SK-N-SH (cell line): ENCODE measurements at regions not wholly inside any gene's neighbourhood (a gene's known extent, or its start where the extent isn't known, plus 50 kb on each side); places are given as distances from the start of the nearest gene placed in this dataset.

Experiments used
- CTCF ChIA-PET: fragments of 300-600, 350-600 bp; formaldehyde crosslinking; extraction: SDS; loops from one replicate; lab custom pipeline; 2021; lab: Yijun Ruan, JAX
- POLR2A ChIA-PET: fragments of 350-600 bp; sonication (Branson Sonifier 250); formaldehyde crosslinking; extraction: SDS; loops from one replicate; lab custom pipeline; 2020; ENCODE audit warnings: antibody characterized with exemption, inconsistent platforms; lab: Yijun Ruan, JAX
- DNase-seq: peaks from one replicate; pipeline ENCODE4 v3.0.0; 2012
- H2AFZ ChIP-seq: fragments of 200-600 bp; sonication (generic); 2 replicates; pipeline ENCODE4 v1.8.1; 2016; ENCODE audit warnings: antibody characterized with exemption, mild to moderate bottlenecking, low read depth
- H3F3A ChIP-seq: fragments of 200-600 bp; sonication (generic); replicated peaks from 2 replicates; pipeline ENCODE3; 2016; ENCODE audit warnings: antibody characterized with exemption, mild to moderate bottlenecking; ENCODE audit not compliant: insufficient read depth
- H3K27ac ChIP-seq, 2 experiments: fragments of 200-500 bp in 1 of 2; fragments of 200-600 bp in 1 of 2; sonication (Bioruptor generic) in 1 of 2; sonication (generic), shearing (Covaris generic) in 1 of 2; 2 replicates each; pipeline versions ENCODE4 v1.5.1 to v1.6.1; 2014 to 2016; ENCODE audit warnings: low read depth in 2 of 2, inconsistent platforms in 1 of 2, low read length in 1 of 2, mild to moderate bottlenecking in 1 of 2, mixed read lengths in 1 of 2
- H3K27me3 ChIP-seq: fragments of 200-600 bp; sonication (generic), shearing (Covaris generic); 2 replicates; pipeline ENCODE4 v1.6.1; 2016; ENCODE audit warnings: mixed run types; ENCODE audit not compliant: insufficient read depth
- H3K36me3 ChIP-seq, 2 experiments: fragments of 200-500 bp in 1 of 2; fragments of 200-600 bp in 1 of 2; sonication (Bioruptor generic) in 1 of 2; sonication (generic) in 1 of 2; replicated peaks in 1 of 2; 2 replicates each; pipeline versions ENCODE3 to v1.5.1; 2014 to 2016; ENCODE audit warnings: low read length in 1 of 2, mild to moderate bottlenecking in 1 of 2; ENCODE audit not compliant: insufficient read depth in 2 of 2, control insufficient read depth in 1 of 2
- H3K4me1 ChIP-seq, 2 experiments: fragments of 200-500 bp in 1 of 2; fragments of 200-600 bp in 1 of 2; sonication (Bioruptor generic) in 1 of 2; sonication (generic), shearing (Covaris generic) in 1 of 2; 2 replicates each; pipeline versions ENCODE4 v1.5.1 to v1.6.1; 2014 to 2016; ENCODE audit warnings: low read depth in 1 of 2, low read length in 1 of 2, mixed run types in 1 of 2; ENCODE audit not compliant: insufficient read depth in 2 of 2, control insufficient read depth in 1 of 2
- H3K4me2 ChIP-seq: fragments of 200-600 bp; sonication (generic), shearing (Covaris generic); 2 replicates; pipeline ENCODE4 v1.6.1; 2017; ENCODE audit warnings: mixed run types
- H3K4me3 ChIP-seq, 2 experiments: fragments of 200-500 bp in 1 of 2; fragments of 200-600 bp in 1 of 2; sonication (Bioruptor generic) in 1 of 2; sonication (generic), shearing (Covaris generic) in 1 of 2; 2 replicates each; pipeline versions ENCODE4 v1.5.1 to v1.8.1; 2014 to 2016; ENCODE audit warnings: low read depth in 2 of 2, inconsistent platforms in 1 of 2, low read length in 1 of 2, mild to moderate bottlenecking in 1 of 2, mixed read lengths in 1 of 2, moderate library complexity in 1 of 2
- H3K79me2 ChIP-seq: fragments of 200-600 bp; sonication (generic); 2 replicates; pipeline ENCODE4 v1.8.1; 2017; ENCODE audit warnings: mild to moderate bottlenecking; ENCODE audit not compliant: insufficient read depth
- H3K9ac ChIP-seq: fragments of 200-600 bp; sonication (generic); 2 replicates; pipeline ENCODE4 v1.6.1; 2017; ENCODE audit warnings: mixed run types
- H3K9me2 ChIP-seq: fragments of 200-600 bp; sonication (generic); 2 replicates; pipeline ENCODE4 v1.6.1; 2017; ENCODE audit warnings: mixed run types
- H3K9me3 ChIP-seq: fragments of 200-600 bp; sonication (generic); 2 replicates; pipeline ENCODE4 v1.6.1; 2017; ENCODE audit warnings: mixed run types, mild to moderate bottlenecking, moderate library complexity
- H4K20me1 ChIP-seq: fragments of 200-600 bp; sonication (generic); 2 replicates; pipeline ENCODE4 v1.6.1; 2017; ENCODE audit warnings: mild to moderate bottlenecking, mixed run types; ENCODE audit not compliant: insufficient read depth
- CHD2 ChIP-seq: fragments of 150-350 bp; IDR thresholded peaks from 2 replicates; pipeline ENCODE4 v1.6.1; 2018; ENCODE audit warnings: low read length; ENCODE audit not compliant: partially characterized antibody
- EP300 ChIP-seq, 2 experiments: IDR thresholded peaks; 2 replicates each; pipeline versions ENCODE4 v1.4.0 to v1.6.1; 2012; ENCODE audit warnings: borderline replicate concordance in 1 of 2, low read depth in 1 of 2, low read length in 1 of 2
- FOXM1 ChIP-seq: IDR thresholded peaks from 2 replicates; pipeline ENCODE4 v1.4.0; 2012; ENCODE audit warnings: low read depth, mild to moderate bottlenecking
- GATA2 ChIP-seq: sonication (generic); formaldehyde crosslinking; IDR thresholded peaks from 2 replicates; pipeline ENCODE4 v1.5.0; 2020; ENCODE audit warnings: mild to moderate bottlenecking, missing genetic modification reagents
- IRF3 ChIP-seq: fragments of 150-350 bp; IDR thresholded peaks from 2 replicates; pipeline ENCODE4 v1.6.1; 2016; ENCODE audit warnings: mild to moderate bottlenecking, low read depth, low read length
- JUND ChIP-seq: IDR thresholded peaks from 2 replicates; pipeline ENCODE4 v1.4.0; 2012
- MEF2A ChIP-seq: IDR thresholded peaks from 2 replicates; pipeline ENCODE4 v1.4.0; 2012; ENCODE audit warnings: low read depth, borderline replicate concordance
- NFIC ChIP-seq: IDR thresholded peaks from 2 replicates; pipeline ENCODE4 v1.4.0; 2012; ENCODE audit warnings: borderline replicate concordance
- YY1 ChIP-seq: IDR thresholded peaks from 2 replicates; pipeline ENCODE4 v1.4.0; 2012; ENCODE audit warnings: low read depth, mild to moderate bottlenecking
- WGBS: methylation state at CpG from one replicate; pipeline ENCODE4 v1.1.6; 2017; ENCODE audit warnings: low lambda C conversion rate; 5-methylcytosine and 5-hydroxymethylcytosine counted together

GRCh38 chr6:81977486-81977885 lies 225.0 kb upstream of the TENT5A start:
- H3K4me3 ChIP-seq = no peak overlapping the region
- peaks cover 0 to 2% of the 10 kb centered on the region in 2 experiments for H3K36me3 ChIP-seq
- CTCF ChIA-PET = no interaction called here
- H3K9ac ChIP-seq = no peak overlapping the region
- no peaks in the 10 kb centered on the region for H3K27me3 ChIP-seq
- H4K20me1 ChIP-seq = no peaks in the 10 kb centered on the region
- DNase-seq = no peak
- peaks cover 6% of the 10 kb centered on the region for H3F3A ChIP-seq
- H3K4me2 ChIP-seq = no peak overlapping the region
- POLR2A ChIA-PET = no interaction called here
- WGBS = 73% methylated on average over 2 of the region's 2 CpGs
- TF ChIP-seq YY1 = no peak
- 0 out of 2 replicates have a peak, but pooled peaks have one; percentile 9 for TF ChIP-seq JUND
- no peak for TF ChIP-seq EP300 (IDR thresholded peaks at IDR 0.05; ENCODE audit: borderline replicate concordance in 1 of 2, low read depth in 1 of 2, low read length in 1 of 2)
- no peak for TF ChIP-seq CHD2
- no peak for TF ChIP-seq GATA2
- no peak for TF ChIP-seq IRF3
- H3K4me1 ChIP-seq = no peaks in the 10 kb centered on the region; a peak in 1 of 4 replicates
- H3K27ac ChIP-seq = no peak overlapping the region
- no peaks in the 10 kb centered on the region for H3K9me2 ChIP-seq
- H3K79me2 ChIP-seq = no peaks in the 10 kb centered on the region
- peaks cover 12% of the 10 kb centered on the region; the same call in 1 of the 2 replicates for H3K9me3 ChIP-seq
- H2AFZ ChIP-seq = no peak overlapping the region; the same call in 1 of the 2 replicates

GRCh38 chr6:81969814-81970213 lies 217.3 kb upstream of the TENT5A start:
- CTCF ChIA-PET = no interaction called here
- H3K9ac ChIP-seq = no peak overlapping the region
- H3F3A ChIP-seq = no peaks in the 10 kb centered on the region
- 81% methylated on average over 15 of the region's 16 CpGs for WGBS
- H3K4me2 ChIP-seq = no peak overlapping the region
- POLR2A ChIA-PET = no interaction called here
- no peak overlapping the region for H3K27ac ChIP-seq
- no peaks in the 10 kb centered on the region for H4K20me1 ChIP-seq
- H3K79me2 ChIP-seq = no peaks in the 10 kb centered on the region
- no peaks in the 10 kb centered on the region for H3K9me3 ChIP-seq
- no peak for TF ChIP-seq NFIC
- H3K4me3 ChIP-seq = no peak overlapping the region
- no peaks in the 10 kb centered on the region for H3K4me1 ChIP-seq
- no peaks in the 10 kb centered on the region for H3K9me2 ChIP-seq
- no peaks in the 10 kb centered on the region for H3K27me3 ChIP-seq
- no peaks in the 10 kb centered on the region for H3K36me3 ChIP-seq
- no peak for DNase-seq
- no peak overlapping the region for H2AFZ ChIP-seq

GRCh38 chr6:81969011-81969410 lies 216.5 kb upstream of the TENT5A start:
- Histone ChIP-seq H3K4me2 (no peak overlapping the region), H3K9me2 (no peaks in the 10 kb centered on the region), H3K27me3 (no peaks in the 10 kb centered on the region), H3K9me3 (no peaks in the 10 kb centered on the region), H3K9ac (no peak overlapping the region), H4K20me1 (no peaks in the 10 kb centered on the region), H3K27ac (no peak overlapping the region), H2AFZ (no peak overlapping the region), H3F3A (no peaks in the 10 kb centered on the region), H3K79me2 (no peaks in the 10 kb centered on the region), H3K4me1 (no peaks in the 10 kb centered on the region), H3K4me3 (no peak overlapping the region), H3K36me3 (no peaks in the 10 kb centered on the region)
- 80% methylated on average over 2 of the region's 2 CpGs for WGBS
- TF ChIP-seq FOXM1 = no peak
- no peak for TF ChIP-seq MEF2A
- no peak for TF ChIP-seq YY1
- ChIA-PET POLR2A (no interaction called here), CTCF (no interaction called here)
- no peak for DNase-seq
